ENCODE measurements at regions not wholly inside any gene's neighbourhood (a gene's known extent, or its start where the extent isn't known, plus 50 kb on each side); places are given as distances from the start of the nearest gene placed in this dataset.
"Not testable (repeated sequence)": the region's sequence is repeated elsewhere in the genome, so short reads cannot be mapped to it uniquely, and the experiment has no call there.

GRCh38 chr13:78977311-78977710 lies 318.4 kb upstream of the OBI1 start:
- peak; percentile 8 to 57 for DNase-seq

DNA sequence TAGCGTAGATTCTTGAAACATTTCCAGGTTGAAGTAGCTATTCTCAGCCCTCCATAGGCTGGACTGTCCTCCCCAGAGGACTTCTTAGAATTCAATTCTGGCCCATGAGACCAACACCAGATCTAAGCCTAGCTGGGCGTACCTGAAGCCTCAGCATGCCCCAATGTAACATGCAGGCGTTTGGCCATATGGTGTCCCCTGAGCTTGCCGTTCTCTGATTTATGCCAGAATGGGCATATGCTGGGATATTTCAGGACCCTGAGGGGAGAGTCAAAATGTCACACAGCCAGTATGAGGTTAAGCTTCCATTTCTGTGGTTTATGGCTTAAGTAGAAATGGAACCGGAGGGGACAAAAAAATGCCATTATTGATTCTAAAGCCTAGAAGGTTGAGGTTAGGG lies 317.7 kb upstream of the OBI1 start:
- peak; percentile 2 to 62 for DNase-seq

GRCh38 chr13:78972561-78972960 lies 313.6 kb upstream of the OBI1 start:
- no peak for DNase-seq

- DNase-seq = no peak
These were observed 312.5 kb upstream of the OBI1 start for GRCh38 chr13:78971355-78972025.

GRCh38 chr13:78960881-78961280 lies 301.9 kb upstream of the OBI1 start:
- DNase-seq = no peak

GRCh38 chr13:78958006-78958405 lies 299.1 kb upstream of the OBI1 start:
- DNase-seq = no peak

DNA sequence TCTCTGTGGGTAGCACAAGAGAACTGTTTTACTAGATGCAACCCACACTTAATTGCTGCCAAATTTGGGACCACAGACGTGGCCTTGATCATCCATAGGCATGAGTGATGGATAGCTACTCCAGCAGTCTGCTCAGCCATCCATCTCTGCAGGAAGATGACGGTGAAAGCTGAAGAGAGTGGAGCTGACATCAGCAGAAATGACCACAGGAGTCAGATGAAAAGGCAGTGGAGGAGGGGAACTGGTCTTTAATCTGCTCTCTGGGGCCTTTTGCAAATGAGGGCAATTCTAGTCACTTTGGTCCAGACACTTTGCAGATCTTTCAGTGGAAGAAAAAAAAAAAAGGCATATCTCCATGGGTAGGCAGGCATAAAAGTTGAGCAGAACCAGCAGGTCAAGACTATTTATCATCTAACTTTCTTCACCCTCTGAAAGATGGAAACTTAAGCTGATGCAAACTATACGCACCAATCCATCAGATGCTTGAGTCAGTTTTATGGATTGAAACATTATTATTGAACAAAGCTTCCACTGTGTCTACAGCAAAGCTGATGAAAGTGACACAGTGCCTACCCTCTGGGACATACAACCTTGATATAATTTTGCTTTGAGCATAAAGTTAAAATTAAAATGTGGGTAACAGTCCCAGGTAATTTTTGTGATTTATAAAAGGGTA lies 281.6 kb upstream of the OBI1 start:
- DNase-seq = no peak

- DNase-seq = no peak
These were observed 275.4 kb upstream of the OBI1 start for GRCh38 chr13:78934336-78934735.

DNA sequence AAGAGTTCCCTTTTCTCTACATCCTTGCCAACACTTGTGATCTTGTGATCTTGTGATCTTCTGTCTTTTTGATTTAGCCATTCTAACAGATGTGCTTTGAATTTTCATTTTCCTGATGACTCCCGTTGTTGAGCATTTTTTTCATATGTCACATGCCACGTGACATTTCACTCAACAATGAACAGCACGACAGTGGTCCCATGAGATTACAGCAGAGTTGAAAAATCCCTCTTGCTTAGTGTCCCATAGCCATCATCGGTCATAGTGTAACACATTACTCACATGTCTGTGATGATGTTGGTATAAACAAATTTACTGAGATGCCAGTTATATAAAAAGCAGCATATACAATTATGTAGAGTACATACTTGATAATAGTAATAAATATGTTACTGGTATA lies 256.1 kb upstream of the OBI1 start:
- no peak for DNase-seq

DNA sequence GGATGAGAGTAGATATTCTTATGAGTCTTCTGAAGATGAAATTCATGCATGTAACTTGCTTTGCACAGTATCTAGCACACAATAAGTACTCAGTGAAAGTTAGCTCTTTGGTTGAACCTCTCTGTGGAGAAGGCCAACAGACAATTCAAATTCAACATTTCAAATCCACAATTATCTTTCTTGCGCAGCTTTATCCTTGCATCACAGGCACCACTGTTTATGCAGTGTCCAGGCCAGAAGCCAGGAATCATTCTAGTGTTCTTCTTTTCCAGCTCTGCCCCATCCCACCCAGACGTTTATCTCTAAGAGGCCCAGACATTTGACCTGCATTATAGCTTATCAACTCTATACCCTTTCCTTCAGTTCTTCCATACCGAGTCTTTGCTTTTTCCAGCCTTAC lies 254.7 kb upstream of the OBI1 start:
- no peak for DNase-seq

DNA sequence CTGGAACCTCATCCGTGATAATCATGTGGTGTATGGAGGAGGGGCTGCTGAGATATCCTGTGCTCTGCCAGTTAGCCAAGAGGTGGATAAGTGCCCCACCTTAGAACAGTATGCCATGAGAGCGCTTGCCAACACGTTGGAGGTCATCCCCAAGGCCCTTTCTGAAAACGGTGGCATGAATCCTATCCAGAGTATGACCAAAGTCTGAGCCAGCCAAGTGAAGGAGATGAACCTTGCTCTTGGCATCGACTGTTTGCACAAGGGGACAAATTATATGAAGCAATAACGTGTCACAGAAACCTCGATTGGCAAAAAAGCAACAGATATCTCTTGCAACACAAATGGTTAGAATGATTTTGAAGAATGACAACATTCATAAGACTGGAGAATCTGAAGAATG lies 251.2 kb upstream of the OBI1 start:
- no peak for DNase-seq

DNA sequence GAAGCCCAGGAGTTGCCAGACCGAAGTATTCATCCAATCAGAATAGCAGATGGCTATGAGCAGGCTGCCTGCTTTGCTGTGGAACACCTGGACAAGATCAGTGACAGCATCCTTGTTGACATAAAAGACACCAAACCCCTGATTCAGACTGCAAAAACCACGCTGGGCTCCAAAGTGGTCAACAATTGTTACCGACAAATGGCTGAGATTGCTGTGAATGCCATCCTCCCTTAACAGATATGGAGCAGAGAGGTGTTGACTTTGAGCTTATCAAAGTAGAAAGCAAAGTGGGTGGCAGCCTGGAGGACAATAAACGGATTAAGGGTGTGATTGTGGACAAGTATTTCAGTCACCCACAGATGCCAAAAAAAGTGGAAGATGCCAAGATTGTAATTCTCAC lies 250.3 kb upstream of the OBI1 start:
- no peak for DNase-seq

GRCh38 chr13:78907006-78907405 lies 248.1 kb upstream of the OBI1 start:
- DNase-seq = no peak

- no peak for DNase-seq
These were observed 238.2 kb upstream of the OBI1 start for GRCh38 chr13:78897200-78897599.

- DNase-seq = no peak
These were observed 225.6 kb upstream of the OBI1 start for GRCh38 chr13:78884571-78884970.

GRCh38 chr13:78881751-78882150 lies 222.8 kb upstream of the OBI1 start:
- peak; percentile 10 to 49 for DNase-seq

DNA sequence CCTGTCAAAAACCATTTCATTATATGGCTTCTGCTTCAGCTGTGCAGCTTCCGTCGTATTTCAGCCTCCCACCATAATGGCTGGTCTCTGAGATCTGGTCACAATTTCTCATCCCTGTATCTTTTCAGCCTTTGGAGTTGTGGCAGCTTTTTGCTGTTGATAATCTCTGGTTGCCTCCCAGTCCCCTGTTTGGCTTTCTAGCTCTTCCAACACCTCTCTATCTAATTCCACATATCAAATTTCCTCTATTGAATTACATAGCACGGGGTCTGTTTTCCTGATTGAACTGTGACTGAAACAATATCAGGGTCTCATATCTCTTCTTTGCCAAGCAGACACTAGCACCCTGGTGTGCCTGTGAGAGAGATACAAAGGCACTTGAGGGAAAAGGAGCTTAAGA lies 222.1 kb upstream of the OBI1 start:
- peak; percentile 4 to 63 for DNase-seq

DNA sequence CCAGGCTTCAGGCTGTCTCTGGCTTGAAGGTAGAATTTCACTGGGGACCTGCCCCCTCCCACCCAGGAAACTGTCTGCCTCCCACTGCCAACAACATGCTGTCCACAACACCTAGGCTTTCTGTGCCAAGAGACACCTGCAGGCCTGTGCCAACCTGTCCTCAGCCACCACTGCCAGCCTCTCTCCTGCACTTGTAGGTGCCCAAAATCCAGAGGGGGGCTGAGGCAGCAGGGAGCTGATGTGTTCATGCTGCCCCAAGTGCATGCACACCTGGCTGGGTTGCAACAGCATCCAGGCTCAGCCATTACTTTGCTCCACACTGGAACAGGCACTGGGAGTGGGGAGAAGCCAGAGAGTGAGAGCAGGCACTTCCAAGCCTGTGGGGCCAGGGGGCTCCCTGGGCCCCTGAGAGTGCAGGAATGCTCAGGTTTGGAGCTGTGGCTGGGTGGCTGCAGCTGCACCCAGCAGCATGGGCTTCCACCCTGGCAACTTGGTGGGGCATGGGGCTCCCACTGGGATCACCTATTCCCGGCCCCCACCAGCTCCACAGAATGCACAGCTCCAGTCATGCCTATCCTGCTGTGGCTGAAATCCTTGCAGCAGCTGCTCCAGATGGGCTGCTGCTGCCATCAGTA lies 218.1 kb upstream of the OBI1 start:
- DNase-seq = no peak

DNA sequence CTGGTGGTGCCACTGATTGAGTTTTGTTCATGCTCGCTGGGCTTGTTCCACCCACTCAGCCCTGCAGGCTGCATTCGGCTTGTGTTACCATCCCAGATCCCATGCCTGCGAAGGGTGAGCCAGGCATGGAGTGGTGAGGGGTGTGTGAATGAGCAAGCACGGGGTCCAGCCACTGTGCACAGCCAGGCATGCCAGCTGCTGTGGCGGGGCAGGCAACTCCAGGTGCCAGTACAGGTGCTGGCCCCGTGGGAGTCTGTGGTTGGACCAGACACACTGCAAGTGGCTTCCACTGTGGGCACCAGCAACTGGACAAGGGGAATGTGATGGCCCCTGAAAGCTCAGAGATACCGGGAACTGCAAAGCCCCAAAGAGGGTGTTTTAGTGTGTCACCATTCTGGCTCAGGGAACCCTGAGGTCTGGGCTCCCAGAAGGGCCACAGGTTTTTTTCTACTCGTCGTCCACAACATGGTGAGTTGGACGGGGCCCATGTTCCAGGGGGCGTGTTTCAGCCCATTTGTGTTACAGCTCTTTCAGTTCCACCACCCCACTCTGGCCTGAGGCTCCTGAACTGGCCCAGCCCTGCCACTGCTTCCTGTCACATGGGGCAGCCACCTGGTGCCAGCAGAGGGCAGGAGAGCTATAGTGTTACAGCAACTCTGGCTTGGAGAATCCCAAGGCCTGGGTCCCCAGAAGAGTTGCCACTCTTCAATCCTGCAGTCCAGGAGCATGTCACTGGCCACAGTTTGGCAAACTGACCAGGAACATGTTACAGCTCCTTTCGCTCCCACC lies 217.0 kb upstream of the OBI1 start:
- DNase-seq = peak in 1 of 2 experiments; percentile 2

GRCh38 chr13:78868991-78869390 lies 210.0 kb upstream of the OBI1 start:
- DNase-seq = no peak

DNA sequence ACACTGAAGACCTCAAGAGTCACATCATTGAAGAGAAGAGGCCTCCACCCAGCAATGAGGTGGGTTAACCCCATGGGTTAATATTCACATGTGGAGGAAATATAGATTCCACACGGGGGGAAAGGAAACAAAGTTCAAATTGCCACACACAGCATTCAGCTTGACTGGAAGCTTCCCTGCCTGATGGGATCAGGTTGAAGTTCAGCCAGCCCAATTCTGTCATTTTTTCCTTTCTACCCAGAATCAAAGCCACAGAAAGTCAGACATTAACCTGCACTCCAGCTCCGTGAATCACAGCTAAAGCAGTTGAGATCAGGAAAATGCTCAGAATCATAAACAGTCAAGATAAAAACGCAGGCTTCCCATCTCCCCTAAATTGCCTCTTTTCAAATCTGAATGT lies 208.7 kb upstream of the OBI1 start:
- no peak for DNase-seq

GRCh38 chr13:78866076-78866475 lies 207.1 kb upstream of the OBI1 start:
- DNase-seq = not testable (repeated sequence)

GRCh38 chr13:78862446-78862845 lies 203.5 kb upstream of the OBI1 start:
- DNase-seq = no peak

GRCh38 chr13:78852709-78853108 lies 193.8 kb upstream of the OBI1 start:
- no peak for DNase-seq
